AG04450 (cell line): ENCODE measurements at regions not wholly inside any gene's neighbourhood (a gene's known extent, or its start where the extent isn't known, plus 50 kb on each side); places are given as distances from the start of the nearest gene placed in this dataset.

Source experiments
- CTCF ChIA-PET: fragments of 300-600, 350-600 bp; formaldehyde crosslinking; extraction: SDS; loops from one replicate; lab custom pipeline; 2022; ENCODE audit warnings: antibody characterized with exemption, inconsistent platforms; lab: Charles Lee
- POLR2A ChIA-PET: fragments of 350-600 bp; formaldehyde crosslinking; extraction: SDS; loops from one replicate; lab custom pipeline; 2021; ENCODE audit warnings: antibody characterized with exemption, inconsistent platforms; lab: Yijun Ruan, JAX
- DNase-seq: peaks from one replicate; pipeline ENCODE4 v3.0.0-alpha.2; 2011; ENCODE audit warnings: low read depth, low spot score
- H3K27ac ChIP-seq: one replicate; pipeline ENCODE4 v1.5.1; 2012; ENCODE audit warnings: low read depth, low read length, control low read depth
- H3K27me3 ChIP-seq: one replicate; pipeline ENCODE4 v1.6.0; 2012; ENCODE audit warnings: low read length; ENCODE audit not compliant: control insufficient read depth, insufficient read depth
- H3K4me3 ChIP-seq: 2 replicates; pipeline ENCODE4 v1.5.1; 2011; ENCODE audit warnings: mild to moderate bottlenecking, low read depth, low read length, control low read depth
- H3K9me3 ChIP-seq: 2 replicates; pipeline ENCODE4 v1.5.1; 2012; ENCODE audit warnings: low read length; ENCODE audit not compliant: control insufficient read depth, insufficient read depth
- CTCF ChIP-seq: IDR thresholded peaks from 2 replicates; pipeline ENCODE4 v1.5.1; 2011; ENCODE audit warnings: low read depth, low read length, control low read depth, inconsistent platforms

- Histone ChIP-seq H3K4me3 (no peak overlapping the region), H3K9me3 (no peaks in the 10 kb centered on the region), H3K27ac (no peak overlapping the region), H3K27me3 (no peaks in the 10 kb centered on the region)
- DNase-seq = no peak
- no peak for TF ChIP-seq CTCF
- ChIA-PET POLR2A (no interaction called here), CTCF (no interaction called here)
These were observed 410.3 kb downstream of the CDH11 start for GRCh38 chr16:64711596-64711995.

GRCh38 chr16:64711026-64711425 lies 410.8 kb downstream of the CDH11 start:
- ChIA-PET CTCF (no interaction called here), POLR2A (no interaction called here)
- Histone ChIP-seq H3K27me3 (no peaks in the 10 kb centered on the region), H3K9me3 (no peaks in the 10 kb centered on the region), H3K27ac (no peak overlapping the region), H3K4me3 (no peak overlapping the region)
- DNase-seq = no peak
- no peak for TF ChIP-seq CTCF

- H3K27me3 ChIP-seq = no peaks in the 10 kb centered on the region
- no peak for DNase-seq
- TF ChIP-seq CTCF = no peak
- no peak overlapping the region for H3K4me3 ChIP-seq
- H3K9me3 ChIP-seq = no peaks in the 10 kb centered on the region
- CTCF ChIA-PET = no interaction called here
- H3K27ac ChIP-seq = no peak overlapping the region
- POLR2A ChIA-PET = no interaction called here
These were observed 416.4 kb downstream of the CDH11 start for GRCh38 chr16:64705443-64705842.

GRCh38 chr16:64704386-64704785 lies 417.5 kb downstream of the CDH11 start:
- TF ChIP-seq CTCF = no peak
- Histone ChIP-seq H3K4me3 (no peak overlapping the region), H3K27me3 (no peaks in the 10 kb centered on the region), H3K27ac (no peak overlapping the region), H3K9me3 (no peaks in the 10 kb centered on the region)
- CTCF ChIA-PET = interaction anchor here (0.6 kb wide), 1 partner anchor 411 kb away, joined by 8 read pairs; no protein-coding TSS in a partner anchor
- POLR2A ChIA-PET = no interaction called here
- no peak for DNase-seq

- no peak for DNase-seq
- CTCF ChIA-PET = no interaction called here
These were observed 419.4 kb downstream of the CDH11 start for GRCh38 chr16:64702415-64702814.

More at GRCh38 chr16:64702415-64702814, 419.4 kb downstream of the CDH11 start:
- H3K27ac ChIP-seq = no peak overlapping the region
- no peak for TF ChIP-seq CTCF
- no peak overlapping the region for H3K4me3 ChIP-seq
- POLR2A ChIA-PET = no interaction called here
- H3K9me3 ChIP-seq = no peaks in the 10 kb centered on the region
- no peaks in the 10 kb centered on the region for H3K27me3 ChIP-seq
